Activated naive CD8-positive, alpha-beta T cell treated with anti-CD3 and anti-CD28 coated beads, Interleukin-2, amount 10 ng/mL, durations not matched to agents 7 days and 5 days (primary cell): ENCODE measurements at regions not wholly inside any gene's neighbourhood (a gene's known extent, or its start where the extent isn't known, plus 50 kb on each side); places are given as distances from the start of the nearest gene placed in this dataset.
"Not testable (repeated sequence)": the region's sequence is repeated elsewhere in the genome, so short reads cannot be mapped to it uniquely, and the experiment has no call there.

ENCODE experiments used
- ATAC-seq: fragments of 150-1000 bp; cut with Tn5 transposase; one replicate; pipeline ENCODE4 v1.10.0; 2021; ENCODE audit warnings: low read depth, moderate library complexity
- POLR2A ChIA-PET: fragments of 350-600 bp; sonication (Branson Sonifier 250); formaldehyde crosslinking; loops from one replicate; lab custom pipeline; 2021; ENCODE audit warnings: antibody characterized with exemption; lab: Charles Lee
- DNase-seq: peaks from one replicate; pipeline ENCODE4 v3.0.0; 2021
- H3K27ac Mint-ChIP-seq: one replicate; pipeline ENCODE4 v1.8.0; 2022; ENCODE audit warnings: mild to moderate bottlenecking, mixed read lengths
- H3K27me3 Mint-ChIP-seq: one replicate; pipeline ENCODE4 v1.8.0; 2022; ENCODE audit warnings: mild to moderate bottlenecking, moderate library complexity, mixed read lengths
- H3K36me3 Mint-ChIP-seq: one replicate; pipeline ENCODE4 v1.8.0; 2021; ENCODE audit warnings: mild to moderate bottlenecking, mixed read lengths
- H3K4me1 Mint-ChIP-seq: one replicate; pipeline ENCODE4 v1.8.0; 2021; ENCODE audit warnings: mixed read lengths
- H3K4me3 Mint-ChIP-seq: one replicate; pipeline ENCODE4 v1.8.0; 2022; ENCODE audit warnings: mild to moderate bottlenecking, moderate library complexity, mixed read lengths
- H3K9me3 Mint-ChIP-seq: one replicate; pipeline ENCODE4 v1.8.0; 2021; ENCODE audit warnings: mixed read lengths

- Mint-ChIP-seq H3K27ac (no peak overlapping the region), H3K27me3 (peaks cover 2% of the 10 kb centered on the region), H3K4me1 (no peaks in the 10 kb centered on the region), H3K9me3 (no peaks in the 10 kb centered on the region), H3K36me3 (no peaks in the 10 kb centered on the region), H3K4me3 (no peak overlapping the region)
- DNase-seq (no peak), ATAC-seq (no peak)
- POLR2A ChIA-PET, result no interaction called here
Observed at GRCh38 chrX:12026481-12026880, 111.8 kb upstream of the FRMPD4 start.

DNA sequence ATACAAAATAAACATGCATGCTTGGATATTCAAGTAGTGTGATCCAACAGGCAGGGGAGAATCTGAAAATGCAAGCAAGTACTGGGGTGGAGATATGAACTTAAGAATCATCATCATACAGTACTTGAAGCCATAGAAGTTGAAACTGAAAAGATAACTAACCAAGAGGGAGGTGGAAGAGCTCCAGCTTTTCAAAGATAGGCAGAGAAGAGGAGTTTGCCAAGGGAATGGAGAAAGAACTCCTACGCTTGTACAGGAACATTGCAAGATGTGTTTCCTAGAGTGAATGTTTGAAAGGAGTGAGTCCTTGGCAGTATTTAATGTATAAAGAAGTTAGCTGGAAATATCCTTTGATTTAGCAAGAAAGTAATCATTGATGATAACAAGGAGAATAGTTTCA, 106.2 kb upstream of the FRMPD4 start:
- H3K9me3 Mint-ChIP-seq, result no peaks in the 10 kb centered on the region

GRCh38 chrX:12034741-12035140, 103.5 kb upstream of the FRMPD4 start:
- H3K36me3 Mint-ChIP-seq, result no peaks in the 10 kb centered on the region
- H3K4me1 Mint-ChIP-seq, result no peaks in the 10 kb centered on the region
- no peaks in the 10 kb centered on the region for H3K27me3 Mint-ChIP-seq
- DNase-seq (no peak), ATAC-seq (no peak)
- no peaks in the 10 kb centered on the region for H3K9me3 Mint-ChIP-seq
- H3K27ac Mint-ChIP-seq, result no peak overlapping the region
- POLR2A ChIA-PET, result no interaction called here
- H3K4me3 Mint-ChIP-seq, result no peak overlapping the region

More for the DNA sequence above, 106.2 kb upstream of the FRMPD4 start:
- Mint-ChIP-seq H3K27me3 (no peaks in the 10 kb centered on the region), H3K4me1 (no peaks in the 10 kb centered on the region), H3K36me3 (no peaks in the 10 kb centered on the region), H3K27ac (no peak overlapping the region), H3K4me3 (no peak overlapping the region)
- DNase-seq, result no peak
- POLR2A ChIA-PET, result no interaction called here
- ATAC-seq, result no peak

DNA sequence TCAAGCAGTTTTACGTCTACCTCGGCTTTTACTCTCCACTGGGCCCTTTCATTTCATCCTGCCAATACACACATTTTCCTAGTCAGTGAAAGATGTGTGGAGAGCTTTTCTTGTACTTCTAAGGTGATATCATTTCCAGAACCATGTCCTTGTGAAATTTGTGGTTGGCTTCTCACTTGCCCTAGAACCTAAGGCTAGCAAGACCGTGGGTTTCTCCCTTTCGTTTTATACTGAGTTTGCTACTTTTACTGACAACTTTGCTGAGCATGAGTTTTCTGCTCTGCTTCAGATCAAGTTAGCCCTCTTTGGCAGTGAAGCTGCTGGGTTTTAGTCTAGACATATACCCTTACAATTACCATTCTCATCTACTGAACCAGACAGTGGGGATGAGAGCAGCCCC, 95.7 kb upstream of the FRMPD4 start:
- Mint-ChIP-seq H3K36me3 (no peaks in the 10 kb centered on the region), H3K27ac (no peak overlapping the region), H3K4me3 (no peak overlapping the region), H3K27me3 (no peaks in the 10 kb centered on the region), H3K9me3 (no peaks in the 10 kb centered on the region), H3K4me1 (no peaks in the 10 kb centered on the region)
- no peak for DNase-seq
- POLR2A ChIA-PET, result no interaction called here
- no peak for ATAC-seq

DNA sequence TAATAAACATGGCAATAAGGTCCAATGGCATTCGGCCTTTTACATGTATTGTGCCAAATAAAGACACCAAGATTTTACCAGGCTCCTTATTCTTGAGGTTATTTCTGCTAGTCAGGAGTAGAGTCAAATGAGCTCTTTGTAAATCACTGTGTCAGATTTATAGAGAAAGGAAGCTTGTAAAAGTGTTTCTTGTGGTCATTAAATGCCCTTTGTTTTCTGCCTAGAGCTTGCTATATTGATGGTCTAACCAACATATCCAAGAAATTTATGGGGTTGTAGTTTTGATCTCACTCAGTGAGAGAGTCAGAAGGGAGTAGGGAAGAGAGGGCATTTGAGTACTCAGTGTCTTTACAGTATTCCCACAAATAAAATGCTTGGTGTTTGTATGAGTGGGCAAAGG, 86.2 kb upstream of the FRMPD4 start:
- Mint-ChIP-seq H3K4me3 (no peak overlapping the region), H3K36me3 (no peaks in the 10 kb centered on the region), H3K9me3 (no peaks in the 10 kb centered on the region), H3K4me1 (no peaks in the 10 kb centered on the region), H3K27me3 (no peaks in the 10 kb centered on the region), H3K27ac (no peak overlapping the region)
- ATAC-seq (no peak), DNase-seq (no peak)
- POLR2A ChIA-PET, result no interaction called here

DNA sequence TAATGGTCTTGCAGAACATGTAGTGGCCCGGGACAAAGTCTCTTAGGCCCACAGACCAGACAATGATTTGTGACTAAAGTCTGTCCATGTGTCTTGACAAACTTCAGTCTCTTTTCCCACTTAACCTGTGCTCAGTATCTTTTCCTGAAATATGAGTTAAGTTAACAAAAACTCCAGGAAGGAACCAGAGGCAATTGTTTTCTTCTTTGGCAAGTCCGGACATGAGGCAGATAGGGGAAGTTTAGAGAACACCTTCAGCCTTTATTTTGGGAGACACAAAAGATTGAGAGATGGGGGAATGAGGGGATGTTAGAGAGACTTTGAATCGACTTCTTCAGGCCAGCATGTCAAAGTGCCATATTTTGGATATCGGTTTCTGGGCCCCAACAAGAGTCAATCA, 80.2 kb upstream of the FRMPD4 start:
- DNase-seq (no peak), ATAC-seq (no peak)
- Mint-ChIP-seq H3K27ac (no peak overlapping the region), H3K27me3 (peaks cover 2% of the 10 kb centered on the region), H3K4me3 (no peak overlapping the region), H3K36me3 (no peaks in the 10 kb centered on the region), H3K4me1 (no peaks in the 10 kb centered on the region), H3K9me3 (no peaks in the 10 kb centered on the region)
- POLR2A ChIA-PET, result no interaction called here

- POLR2A ChIA-PET, result no interaction called here
- no peaks in the 10 kb centered on the region for H3K9me3 Mint-ChIP-seq
- peaks cover 2% of the 10 kb centered on the region for H3K27me3 Mint-ChIP-seq
- H3K4me3 Mint-ChIP-seq, result no peak overlapping the region
- ATAC-seq (no peak), DNase-seq (no peak)
- no peaks in the 10 kb centered on the region for H3K36me3 Mint-ChIP-seq
- no peak overlapping the region for H3K27ac Mint-ChIP-seq
- H3K4me1 Mint-ChIP-seq, result no peaks in the 10 kb centered on the region
Observed at GRCh38 chrX:12060489-12061260, 77.6 kb upstream of the FRMPD4 start.

DNA sequence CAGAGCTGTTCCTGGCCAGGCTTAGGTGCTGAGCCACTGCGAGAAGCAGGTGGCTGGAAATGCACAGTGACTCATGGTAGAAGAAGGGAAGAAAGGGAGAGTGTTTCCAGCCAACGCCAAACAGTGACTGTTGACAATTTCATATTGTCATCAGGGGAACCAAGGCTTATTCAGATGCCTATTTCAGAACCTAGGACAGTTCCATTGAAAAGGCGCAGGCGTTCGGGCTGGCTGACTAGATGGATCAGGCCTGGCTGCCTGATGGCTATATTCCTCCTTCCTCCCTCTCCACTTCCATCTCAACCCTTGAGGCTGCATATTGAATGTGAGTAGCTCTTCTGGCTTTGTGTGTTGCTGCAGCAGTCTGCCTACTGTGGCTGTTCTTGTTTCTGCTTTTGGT, 73.0 kb upstream of the FRMPD4 start:
- no peaks in the 10 kb centered on the region for H3K9me3 Mint-ChIP-seq
- H3K27me3 Mint-ChIP-seq, result peaks cover 5% of the 10 kb centered on the region
- ATAC-seq, result no peak
- H3K4me1 Mint-ChIP-seq, result no peaks in the 10 kb centered on the region
- POLR2A ChIA-PET, result no interaction called here
- H3K36me3 Mint-ChIP-seq, result no peaks in the 10 kb centered on the region
- no peak overlapping the region for H3K4me3 Mint-ChIP-seq
- no peak overlapping the region for H3K27ac Mint-ChIP-seq
- DNase-seq, result no peak

GRCh38 chrX:12076046-12076445, 62.2 kb upstream of the FRMPD4 start:
- POLR2A ChIA-PET, result no interaction called here
- DNase-seq, result no peak
- Mint-ChIP-seq H3K9me3 (no peaks in the 10 kb centered on the region), H3K27ac (no peak overlapping the region), H3K27me3 (peaks cover 4% of the 10 kb centered on the region), H3K4me3 (no peak overlapping the region), H3K36me3 (no peaks in the 10 kb centered on the region), H3K4me1 (no peaks in the 10 kb centered on the region)
- ATAC-seq, result no peak

DNA sequence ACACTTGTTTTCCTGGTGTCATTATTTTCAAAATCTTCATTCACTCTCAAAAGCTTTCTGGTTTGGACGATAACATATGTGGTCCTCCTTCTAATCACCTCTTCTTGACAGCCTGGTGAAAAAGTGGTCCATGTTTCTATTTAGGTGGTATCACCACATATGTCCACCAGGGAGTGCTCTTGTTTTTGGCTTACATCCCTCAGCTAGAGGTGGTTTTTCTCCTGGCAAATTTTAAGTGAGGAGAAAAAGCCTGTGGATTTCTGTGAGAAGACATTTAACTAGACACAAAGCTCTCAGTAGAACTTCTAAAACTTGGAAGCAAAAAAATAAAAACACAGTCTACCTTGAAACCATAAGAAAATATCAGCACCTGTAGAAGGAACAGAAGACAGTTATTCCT, 58.0 kb upstream of the FRMPD4 start:
- Mint-ChIP-seq H3K27ac (no peak overlapping the region), H3K36me3 (no peaks in the 10 kb centered on the region), H3K9me3 (no peaks in the 10 kb centered on the region), H3K27me3 (no peaks in the 10 kb centered on the region), H3K4me3 (no peak overlapping the region), H3K4me1 (no peaks in the 10 kb centered on the region)
- POLR2A ChIA-PET, result no interaction called here
- ATAC-seq, result no peak
- DNase-seq, result no peak

- POLR2A ChIA-PET, H3K27me3 Mint-ChIP-seq, H3K4me3 Mint-ChIP-seq, H3K27ac Mint-ChIP-seq, H3K4me1 Mint-ChIP-seq, H3K36me3 Mint-ChIP-seq, DNase-seq, H3K9me3 Mint-ChIP-seq, ATAC-seq: not testable (repeated sequence)
Observed at GRCh38 chrX:12082959-12083358, 55.3 kb upstream of the FRMPD4 start.
